Vagina (tissue), 2 donors: ENCODE measurements at regions not wholly inside any gene's neighbourhood (a gene's known extent, or its start where the extent isn't known, plus 50 kb on each side); places are given as distances from the start of the nearest gene placed in this dataset.

Experiments used
- POLR2A ChIP-seq, 2 donors: fragments of 450-650 bp; IDR thresholded peaks; one replicate each; pipeline ENCODE4 v1.6.1; 2017; ENCODE audit warnings: antibody characterized with exemption in 2 of 2, mild to moderate bottlenecking in 2 of 2, moderate library complexity in 2 of 2
- TF ChIP-seq, protein P1 (sequence below), 3 experiments: fragments of 450-650 bp in 2 of 3; fragments of 200-600 bp in 1 of 3; sonication (generic) in 1 of 3; IDR thresholded peaks; one replicate each; pipeline ENCODE4 v1.5.1; 2017 to 2019; ENCODE audit warnings: antibody characterized with exemption in 3 of 3, mild to moderate bottlenecking in 2 of 3, moderate library complexity in 2 of 3

DNA sequence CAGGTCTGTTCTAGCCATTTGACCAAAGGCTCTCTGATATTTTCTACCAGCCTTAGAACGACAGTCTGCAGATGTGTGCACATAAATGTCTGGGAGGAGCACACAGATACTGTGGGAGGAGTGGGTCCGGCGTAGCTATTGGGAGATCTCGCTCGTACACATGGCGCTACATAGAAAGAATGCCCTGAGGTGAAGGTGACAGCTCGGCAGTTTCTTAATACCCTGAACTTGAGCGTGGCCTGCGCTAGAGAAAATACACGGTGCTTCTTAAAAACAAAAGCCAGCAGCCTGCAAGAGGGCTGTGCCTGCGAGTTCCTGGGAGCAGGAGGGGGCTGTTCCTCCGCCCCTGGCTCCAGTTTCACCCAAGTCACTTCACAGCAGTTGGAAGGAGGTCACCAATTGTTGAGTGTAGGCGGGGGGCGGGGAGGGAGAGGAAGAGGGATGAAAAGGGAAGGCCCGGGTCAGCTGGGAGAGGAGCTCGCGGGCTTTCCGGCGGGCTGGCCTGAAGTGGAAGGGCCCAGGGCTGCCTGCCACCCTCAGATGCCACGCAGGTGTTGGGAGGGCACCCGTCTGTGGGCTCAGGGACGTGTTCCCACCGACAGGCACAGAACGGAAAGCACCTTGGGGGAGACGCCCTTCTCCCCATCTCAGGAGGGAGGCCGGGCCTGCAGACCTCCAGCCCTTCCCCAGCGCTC, 124.7 kb upstream of the ZNF516 start:
- no peak for TF ChIP-seq POLR2A (IDR thresholded peaks at IDR 0.05)
- TF ChIP-seq, protein P1, sequence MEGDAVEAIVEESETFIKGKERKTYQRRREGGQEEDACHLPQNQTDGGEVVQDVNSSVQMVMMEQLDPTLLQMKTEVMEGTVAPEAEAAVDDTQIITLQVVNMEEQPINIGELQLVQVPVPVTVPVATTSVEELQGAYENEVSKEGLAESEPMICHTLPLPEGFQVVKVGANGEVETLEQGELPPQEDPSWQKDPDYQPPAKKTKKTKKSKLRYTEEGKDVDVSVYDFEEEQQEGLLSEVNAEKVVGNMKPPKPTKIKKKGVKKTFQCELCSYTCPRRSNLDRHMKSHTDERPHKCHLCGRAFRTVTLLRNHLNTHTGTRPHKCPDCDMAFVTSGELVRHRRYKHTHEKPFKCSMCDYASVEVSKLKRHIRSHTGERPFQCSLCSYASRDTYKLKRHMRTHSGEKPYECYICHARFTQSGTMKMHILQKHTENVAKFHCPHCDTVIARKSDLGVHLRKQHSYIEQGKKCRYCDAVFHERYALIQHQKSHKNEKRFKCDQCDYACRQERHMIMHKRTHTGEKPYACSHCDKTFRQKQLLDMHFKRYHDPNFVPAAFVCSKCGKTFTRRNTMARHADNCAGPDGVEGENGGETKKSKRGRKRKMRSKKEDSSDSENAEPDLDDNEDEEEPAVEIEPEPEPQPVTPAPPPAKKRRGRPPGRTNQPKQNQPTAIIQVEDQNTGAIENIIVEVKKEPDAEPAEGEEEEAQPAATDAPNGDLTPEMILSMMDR (IDR thresholded peaks at IDR 0.05) = no peak
